Activated CD4-positive, alpha-beta memory T cell treated with anti-CD3 and anti-CD28 coated beads for 36 hours (primary cell): ENCODE measurements at regions not wholly inside any gene's neighbourhood (a gene's known extent, or its start where the extent isn't known, plus 50 kb on each side); places are given as distances from the start of the nearest gene placed in this dataset.
"Not testable (repeated sequence)": the region's sequence is repeated elsewhere in the genome, so short reads cannot be mapped to it uniquely, and the experiment has no call there.

Experiments used
- CTCF ChIA-PET: fragments of 350-600 bp; sonication (Branson Sonifier 250); formaldehyde crosslinking; loops from one replicate; lab custom pipeline; 2021; ENCODE audit warnings: antibody characterized with exemption, inconsistent platforms; lab: Charles Lee
- POLR2A ChIA-PET: fragments of 350-600 bp; sonication (Branson Sonifier 250); formaldehyde crosslinking; loops from one replicate; lab custom pipeline; 2021; ENCODE audit warnings: antibody characterized with exemption; lab: Charles Lee
- DNase-seq: peaks from one replicate; pipeline ENCODE4 v3.0.0-alpha.2; 2020
- H3K27ac Mint-ChIP-seq: one replicate; pipeline ENCODE4 v1.8.0; 2021; ENCODE audit warnings: mixed read lengths
- H3K27me3 Mint-ChIP-seq: one replicate; pipeline ENCODE4 v1.8.0; 2021; ENCODE audit warnings: mixed read lengths
- H3K36me3 Mint-ChIP-seq: one replicate; pipeline ENCODE4 v1.8.0; 2021; ENCODE audit warnings: mixed read lengths
- H3K4me1 Mint-ChIP-seq: one replicate; pipeline ENCODE4 v1.8.0; 2021; ENCODE audit warnings: low read depth, mixed read lengths
- H3K4me3 Mint-ChIP-seq: one replicate; pipeline ENCODE4 v1.8.0; 2021; ENCODE audit warnings: mild to moderate bottlenecking, mixed read lengths
- H3K9me3 Mint-ChIP-seq: one replicate; pipeline ENCODE4 v1.8.0; 2021; ENCODE audit warnings: mixed read lengths
- intact Hi-C: fragments of 100-400 bp; cut with micrococcal nuclease; formaldehyde crosslinking; loops from one replicate; pipeline ENCODE4 v1.15.1; 2023

- Mint-ChIP-seq H3K4me3 (no peak overlapping the region), H3K4me1 (peaks cover 9% of the 10 kb centered on the region), H3K36me3 (no peaks in the 10 kb centered on the region), H3K9me3 (no peaks in the 10 kb centered on the region), H3K27me3 (no peaks in the 10 kb centered on the region), H3K27ac (no peak overlapping the region)
- no peak for DNase-seq
- CTCF ChIA-PET: no interaction called here
- POLR2A ChIA-PET: interaction anchor here (0.6 kb wide), 1 partner anchor 31 kb away, joined by 3 read pairs; no protein-coding TSS in a partner anchor
- intact Hi-C loops: no loop called here
Observed at GRCh38 chr2:231644426-231644825, 51.8 kb downstream of the TEX44 start.

GRCh38 chr2:231646476-231646875 is 53.8 kb downstream of the TEX44 start:
- CTCF ChIA-PET: interaction anchor here (1.1 to 4.6 kb wide), 6 partner anchors 26 to 68 kb away, joined by 3 to 35 read pairs (median 6); no protein-coding TSS in a partner anchor
- no peak overlapping the region for H3K27ac Mint-ChIP-seq
- intact Hi-C loops: no loop called here
- no peaks in the 10 kb centered on the region for H3K9me3 Mint-ChIP-seq
- H3K4me1 Mint-ChIP-seq: peaks cover 9% of the 10 kb centered on the region
- no peaks in the 10 kb centered on the region for H3K36me3 Mint-ChIP-seq
- no peak overlapping the region for H3K4me3 Mint-ChIP-seq
- H3K27me3 Mint-ChIP-seq: no peaks in the 10 kb centered on the region
- POLR2A ChIA-PET: no interaction called here
- no peak for DNase-seq

GRCh38 chr2:231648579-231649174 is 56.0 kb downstream of the TEX44 start:
- Mint-ChIP-seq H3K27ac (no peak overlapping the region), H3K36me3 (no peaks in the 10 kb centered on the region), H3K9me3 (no peaks in the 10 kb centered on the region), H3K27me3 (no peaks in the 10 kb centered on the region), H3K4me3 (no peak overlapping the region), H3K4me1 (no peaks in the 10 kb centered on the region)
- ChIA-PET POLR2A (no interaction called here), CTCF (interaction anchor here (0.6 to 4.6 kb wide), 11 partner anchors 25 to 73 kb away, joined by 3 to 35 read pairs (median 4); no protein-coding TSS in a partner anchor)
- intact Hi-C loops: loop anchor here (1.0 kb wide), 1 partner anchor 27 kb away; no protein-coding TSS in a partner anchor
- peak; percentile 77 for DNase-seq

GRCh38 chr2:231651561-231651960 is 56.8 kb upstream of the PTMA start:
- H3K4me3 Mint-ChIP-seq, H3K27me3 Mint-ChIP-seq, DNase-seq, H3K36me3 Mint-ChIP-seq, intact Hi-C loops, H3K9me3 Mint-ChIP-seq, POLR2A ChIA-PET, H3K4me1 Mint-ChIP-seq, H3K27ac Mint-ChIP-seq: not testable (repeated sequence)
- CTCF ChIA-PET: interaction anchor here (1.6 to 2.2 kb wide), 2 partner anchors 24 to 63 kb away, joined by 5 to 7 read pairs; no protein-coding TSS in a partner anchor

- POLR2A ChIA-PET: interaction anchor here (0.7 kb wide), 1 partner anchor 43 kb away, joined by 3 read pairs; no protein-coding TSS in a partner anchor
- Mint-ChIP-seq H3K36me3 (no peaks in the 10 kb centered on the region), H3K4me3 (no peak overlapping the region), H3K27ac (no peak overlapping the region), H3K4me1 (no peaks in the 10 kb centered on the region), H3K27me3 (no peaks in the 10 kb centered on the region), H3K9me3 (no peaks in the 10 kb centered on the region)
- intact Hi-C loops: no loop called here
- DNase-seq: no peak
- CTCF ChIA-PET: interaction anchor here (0.7 to 2.2 kb wide), 2 partner anchors 25 to 59 kb away, joined by 4 to 10 read pairs; no protein-coding TSS in a partner anchor
Observed at GRCh38 chr2:231655488-231655887, 52.8 kb upstream of the PTMA start.

GRCh38 chr2:231655894-231656293 is 52.4 kb upstream of the PTMA start:
- Mint-ChIP-seq H3K9me3 (no peaks in the 10 kb centered on the region), H3K4me3 (no peak overlapping the region)
- POLR2A ChIA-PET: no interaction called here

More at GRCh38 chr2:231655894-231656293, 52.4 kb upstream of the PTMA start:
- DNase-seq: no peak
- H3K36me3 Mint-ChIP-seq: peaks cover 3% of the 10 kb centered on the region
- H3K4me1 Mint-ChIP-seq: no peaks in the 10 kb centered on the region
- H3K27ac Mint-ChIP-seq: no peak overlapping the region
- CTCF ChIA-PET: interaction anchor here (2.2 kb wide), 1 partner anchor 59 kb away, joined by 10 read pairs; no protein-coding TSS in a partner anchor
- no peaks in the 10 kb centered on the region for H3K27me3 Mint-ChIP-seq
- intact Hi-C loops: no loop called here
